PFSK-1 (cell line): ENCODE measurements at regions not wholly inside any gene's neighbourhood (a gene's known extent, or its start where the extent isn't known, plus 50 kb on each side); places are given as distances from the start of the nearest gene placed in this dataset.

Source experiments
- TAF1 ChIP-seq: IDR thresholded peaks from 2 replicates; pipeline ENCODE4 v1.6.1; 2012; ENCODE audit warnings: low read length, control low read depth, borderline replicate concordance; ENCODE audit not compliant: insufficient read depth
- TF ChIP-seq, protein P1 (sequence below), 2 experiments: IDR thresholded peaks; 2 replicates each; pipeline versions ENCODE4 v1.6.1 to v1.8.0; 2011 to 2012; ENCODE audit warnings: low read depth in 2 of 2, low read length in 2 of 2, control low read depth in 1 of 2, inconsistent platforms in 1 of 2, mild to moderate bottlenecking in 1 of 2, moderate library complexity in 1 of 2; ENCODE audit not compliant: insufficient read depth in 1 of 2

DNA sequence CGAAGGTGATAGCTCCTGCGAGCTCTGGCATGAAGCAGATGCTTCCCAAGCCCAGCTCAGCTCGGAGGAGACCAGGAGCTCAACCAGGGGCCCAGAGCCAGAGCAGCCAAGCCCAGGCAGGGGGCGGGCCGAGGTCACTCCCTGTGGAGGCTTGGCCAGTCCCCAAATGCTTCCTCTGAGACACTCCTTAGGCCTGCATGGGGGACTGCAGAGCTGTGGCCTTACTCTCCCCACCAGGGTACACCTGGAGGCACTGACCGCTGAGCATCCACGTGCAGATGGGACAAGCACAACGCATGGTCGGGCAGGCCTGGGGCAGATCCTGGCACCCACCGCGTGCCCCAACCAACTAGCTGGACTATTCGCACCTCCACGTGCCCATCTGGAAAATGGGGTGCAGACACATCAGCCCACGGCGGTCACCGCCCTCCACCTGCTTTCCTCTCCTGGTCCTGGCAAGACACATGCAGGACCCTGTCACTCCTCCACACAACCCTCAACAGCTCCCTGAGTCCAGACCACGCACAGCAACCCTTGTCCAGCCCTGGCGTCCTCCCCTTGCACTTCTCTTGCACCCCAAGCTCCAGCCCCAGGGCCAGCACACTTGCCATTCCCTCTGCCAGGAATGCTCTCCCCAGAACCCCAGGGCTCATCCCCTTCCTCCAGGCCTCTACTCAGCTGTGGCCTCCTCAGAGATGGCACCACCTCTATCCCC lies 164.7 kb upstream of the IQSEC1 start:
- no peak for TF ChIP-seq TAF1
- TF ChIP-seq, protein P1, sequence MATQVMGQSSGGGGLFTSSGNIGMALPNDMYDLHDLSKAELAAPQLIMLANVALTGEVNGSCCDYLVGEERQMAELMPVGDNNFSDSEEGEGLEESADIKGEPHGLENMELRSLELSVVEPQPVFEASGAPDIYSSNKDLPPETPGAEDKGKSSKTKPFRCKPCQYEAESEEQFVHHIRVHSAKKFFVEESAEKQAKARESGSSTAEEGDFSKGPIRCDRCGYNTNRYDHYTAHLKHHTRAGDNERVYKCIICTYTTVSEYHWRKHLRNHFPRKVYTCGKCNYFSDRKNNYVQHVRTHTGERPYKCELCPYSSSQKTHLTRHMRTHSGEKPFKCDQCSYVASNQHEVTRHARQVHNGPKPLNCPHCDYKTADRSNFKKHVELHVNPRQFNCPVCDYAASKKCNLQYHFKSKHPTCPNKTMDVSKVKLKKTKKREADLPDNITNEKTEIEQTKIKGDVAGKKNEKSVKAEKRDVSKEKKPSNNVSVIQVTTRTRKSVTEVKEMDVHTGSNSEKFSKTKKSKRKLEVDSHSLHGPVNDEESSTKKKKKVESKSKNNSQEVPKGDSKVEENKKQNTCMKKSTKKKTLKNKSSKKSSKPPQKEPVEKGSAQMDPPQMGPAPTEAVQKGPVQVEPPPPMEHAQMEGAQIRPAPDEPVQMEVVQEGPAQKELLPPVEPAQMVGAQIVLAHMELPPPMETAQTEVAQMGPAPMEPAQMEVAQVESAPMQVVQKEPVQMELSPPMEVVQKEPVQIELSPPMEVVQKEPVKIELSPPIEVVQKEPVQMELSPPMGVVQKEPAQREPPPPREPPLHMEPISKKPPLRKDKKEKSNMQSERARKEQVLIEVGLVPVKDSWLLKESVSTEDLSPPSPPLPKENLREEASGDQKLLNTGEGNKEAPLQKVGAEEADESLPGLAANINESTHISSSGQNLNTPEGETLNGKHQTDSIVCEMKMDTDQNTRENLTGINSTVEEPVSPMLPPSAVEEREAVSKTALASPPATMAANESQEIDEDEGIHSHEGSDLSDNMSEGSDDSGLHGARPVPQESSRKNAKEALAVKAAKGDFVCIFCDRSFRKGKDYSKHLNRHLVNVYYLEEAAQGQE (IDR thresholded peaks at IDR 0.05; ENCODE audit: insufficient read depth in 1 of 2, low read depth in 2 of 2, low read length in 2 of 2) = no peak
